CD14-positive monocyte (primary cell): ENCODE measurements at regions not wholly inside any gene's neighbourhood (a gene's known extent, or its start where the extent isn't known, plus 50 kb on each side); places are given as distances from the start of the nearest gene placed in this dataset.

Source experiments
- DNase-seq, 3 donors: peaks; one replicate each; pipeline ENCODE4 v3.0.0-alpha.2; 2011 to 2022
- H2AFZ ChIP-seq: 2 replicates; pipeline ENCODE4 v1.6.0; 2012; ENCODE audit warnings: mild to moderate bottlenecking, low read depth, low read length, inconsistent platforms; ENCODE audit not compliant: insufficient read depth, poor library complexity, severe bottlenecking
- H3K27ac ChIP-seq, 2 donors: 1 replicate in 1 of 2; 2 replicates in 1 of 2; pipeline ENCODE4 v1.5.1; 2012 to 2013; ENCODE audit warnings: low read length in 2 of 2, control low read depth in 1 of 2, inconsistent platforms in 1 of 2, low read depth in 1 of 2, mild to moderate bottlenecking in 1 of 2
- H3K27me3 ChIP-seq, 2 donors: one replicate each; pipeline versions ENCODE4 v1.6.0 to v1.6.1; 2011 to 2013; ENCODE audit warnings: low read length in 2 of 2; ENCODE audit not compliant: control insufficient read depth in 2 of 2, insufficient read depth in 2 of 2
- H3K36me3 ChIP-seq, 2 donors: replicated peaks in 1 of 2; 1 replicate in 1 of 2; 2 replicates in 1 of 2; pipeline versions ENCODE4 v1.5.1 to v1.6.1; 2012 to 2013; ENCODE audit warnings: low read length in 2 of 2, control low read depth in 1 of 2, inconsistent platforms in 1 of 2, mild to moderate bottlenecking in 1 of 2; ENCODE audit not compliant: insufficient read depth in 2 of 2, control insufficient read depth in 1 of 2
- H3K4me1 ChIP-seq, 2 donors: 1 replicate in 1 of 2; 2 replicates in 1 of 2; pipeline versions ENCODE4 v1.5.1 to v1.6.1; 2012 to 2013; ENCODE audit warnings: low read length in 2 of 2, control low read depth in 1 of 2, inconsistent platforms in 1 of 2, mild to moderate bottlenecking in 1 of 2, moderate library complexity in 1 of 2; ENCODE audit not compliant: insufficient read depth in 2 of 2, control insufficient read depth in 1 of 2
- H3K4me2 ChIP-seq: replicated peaks from 2 replicates; pipeline ENCODE3; 2012; ENCODE audit warnings: low read length, moderate library complexity, mild to moderate bottlenecking; ENCODE audit not compliant: poor library complexity, severe bottlenecking; ENCODE audit errors: extremely low read depth
- H3K4me3 ChIP-seq, 3 experiments: fragments of 200-600 bp in 1 of 3; sonication (generic) in 1 of 3; replicated peaks in 1 of 3; 1 replicate in 2 of 3; 2 replicates in 1 of 3; pipeline ENCODE4 v1.5.1; 2011 to 2013; ENCODE audit warnings: low read length in 3 of 3, mild to moderate bottlenecking in 3 of 3, control low read depth in 2 of 3, low read depth in 2 of 3, inconsistent platforms in 1 of 3, moderate library complexity in 1 of 3
- H3K79me2 ChIP-seq: 2 replicates; pipeline ENCODE4 v1.6.0; 2012; ENCODE audit warnings: mild to moderate bottlenecking, control low read depth, inconsistent platforms, low read length, moderate library complexity; ENCODE audit not compliant: insufficient read depth
- H3K9ac ChIP-seq: 2 replicates; pipeline ENCODE4 v1.6.0; 2017; ENCODE audit warnings: low read length, mild to moderate bottlenecking; ENCODE audit not compliant: insufficient read depth, poor library complexity, severe bottlenecking
- H3K9me3 ChIP-seq, 2 donors: replicated peaks in 1 of 2; 1 replicate in 1 of 2; 2 replicates in 1 of 2; pipeline versions ENCODE4 v1.5.1 to v1.6.1; 2012 to 2013; ENCODE audit warnings: low read length in 2 of 2, control low read depth in 1 of 2; ENCODE audit not compliant: control insufficient read depth in 1 of 2, insufficient read depth in 1 of 2
- H4K20me1 ChIP-seq: 2 replicates; pipeline ENCODE4 v1.6.0; 2012; ENCODE audit warnings: mild to moderate bottlenecking, low read length, control low read depth, moderate library complexity; ENCODE audit not compliant: insufficient read depth
- H3K27ac Mint-ChIP-seq, 7 donors: one replicate each; pipeline ENCODE4 v1.8.0; 2020; ENCODE audit warnings: mild to moderate bottlenecking in 7 of 7, mixed read lengths in 7 of 7, moderate library complexity in 6 of 7, inconsistent platforms in 2 of 7
- H3K27me3 Mint-ChIP-seq, 3 donors: one replicate each; pipeline ENCODE4 v1.8.0; 2021 to 2022; ENCODE audit warnings: low read depth in 3 of 3, mild to moderate bottlenecking in 3 of 3, mixed read lengths in 3 of 3, moderate library complexity in 3 of 3, inconsistent platforms in 1 of 3
- H3K36me3 Mint-ChIP-seq, 2 donors: one replicate each; pipeline ENCODE4 v1.8.0; 2020; ENCODE audit warnings: mixed read lengths in 2 of 2, inconsistent platforms in 1 of 2, mild to moderate bottlenecking in 1 of 2
- H3K4me1 Mint-ChIP-seq: one replicate; pipeline ENCODE4 v1.8.0; 2020; ENCODE audit warnings: mild to moderate bottlenecking, mixed read lengths
- H3K4me3 Mint-ChIP-seq, 2 donors: one replicate each; pipeline ENCODE4 v1.8.0; 2020; ENCODE audit warnings: mild to moderate bottlenecking in 2 of 2, mixed read lengths in 2 of 2, moderate library complexity in 1 of 2
- H3K9me3 Mint-ChIP-seq, 7 donors: one replicate each; pipeline ENCODE4 v1.8.0; 2020 to 2022; ENCODE audit warnings: mixed read lengths in 7 of 7, mild to moderate bottlenecking in 6 of 7, moderate library complexity in 6 of 7, inconsistent platforms in 2 of 7
- WGBS: methylation state at CpG from one replicate; pipeline ENCODE4 v1.1.5; 2013; ENCODE audit warnings: missing lambda C conversion rate; ENCODE audit not compliant: insufficient coverage; 5-methylcytosine and 5-hydroxymethylcytosine counted together
- intact Hi-C, 2 donors: fragments of 100-400 bp; cut with micrococcal nuclease; formaldehyde crosslinking; loops; one replicate each; pipeline versions ENCODE4 v1.15.0 to v1.15.1; 2023
- TF ChIP-seq, protein P1 (sequence below): fragments of 200-600 bp; IDR thresholded peaks from one replicate; pipeline ENCODE4 v1.8.0; 2022; ENCODE audit warnings: antibody characterized with exemption, mild to moderate bottlenecking

DNA sequence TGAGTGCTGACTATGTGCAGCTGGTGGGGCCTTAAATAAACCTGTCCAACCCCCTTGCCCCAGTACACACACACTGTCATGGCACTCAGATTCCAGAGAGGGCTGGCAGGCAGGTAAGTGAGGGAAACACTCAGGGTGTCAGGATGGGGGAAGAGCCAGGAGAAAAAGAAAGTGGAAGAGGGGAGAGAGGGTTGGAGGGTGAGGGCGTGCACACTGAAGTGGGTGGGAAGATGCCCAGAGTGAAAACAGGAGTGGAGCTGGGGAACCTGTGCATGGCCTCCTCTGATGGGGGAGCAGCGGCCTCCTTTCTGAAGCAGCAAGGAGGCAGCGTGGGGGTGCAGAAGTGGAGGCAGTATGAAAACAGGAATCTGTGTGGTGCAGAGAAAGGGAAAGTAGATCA is 160.6 kb upstream of the JUN start:
- H3K4me3 ChIP-seq: no peak overlapping the region
- H3K36me3 Mint-ChIP-seq: no peaks in the 10 kb centered on the region
- no peak overlapping the region for H2AFZ ChIP-seq
- no peak overlapping the region for H3K4me3 Mint-ChIP-seq
- H3K27me3 ChIP-seq: no peaks in the 10 kb centered on the region
- H3K79me2 ChIP-seq: no peaks in the 10 kb centered on the region
- no peak overlapping the region for H3K4me2 ChIP-seq
- H3K27ac Mint-ChIP-seq: peak overlapping the region in 2 of 7 donors; percentile 29 to 30
- H3K9ac ChIP-seq: no peak overlapping the region
- no peaks in the 10 kb centered on the region for H3K36me3 ChIP-seq
- WGBS: 88% methylated on average over 3 of the region's 3 CpGs
- no peak overlapping the region for H3K27ac ChIP-seq
- DNase-seq: no peak
- intact Hi-C loops: no loop called here
- peaks cover 0 to 3% (median 0%) of the 10 kb centered on the region in 7 donors for H3K9me3 Mint-ChIP-seq
- H3K4me1 Mint-ChIP-seq: peaks cover 50% of the 10 kb centered on the region
- peaks cover 3 to 10% (median 7%) of the 10 kb centered on the region in 3 donors for H3K27me3 Mint-ChIP-seq
- TF ChIP-seq, protein P1, sequence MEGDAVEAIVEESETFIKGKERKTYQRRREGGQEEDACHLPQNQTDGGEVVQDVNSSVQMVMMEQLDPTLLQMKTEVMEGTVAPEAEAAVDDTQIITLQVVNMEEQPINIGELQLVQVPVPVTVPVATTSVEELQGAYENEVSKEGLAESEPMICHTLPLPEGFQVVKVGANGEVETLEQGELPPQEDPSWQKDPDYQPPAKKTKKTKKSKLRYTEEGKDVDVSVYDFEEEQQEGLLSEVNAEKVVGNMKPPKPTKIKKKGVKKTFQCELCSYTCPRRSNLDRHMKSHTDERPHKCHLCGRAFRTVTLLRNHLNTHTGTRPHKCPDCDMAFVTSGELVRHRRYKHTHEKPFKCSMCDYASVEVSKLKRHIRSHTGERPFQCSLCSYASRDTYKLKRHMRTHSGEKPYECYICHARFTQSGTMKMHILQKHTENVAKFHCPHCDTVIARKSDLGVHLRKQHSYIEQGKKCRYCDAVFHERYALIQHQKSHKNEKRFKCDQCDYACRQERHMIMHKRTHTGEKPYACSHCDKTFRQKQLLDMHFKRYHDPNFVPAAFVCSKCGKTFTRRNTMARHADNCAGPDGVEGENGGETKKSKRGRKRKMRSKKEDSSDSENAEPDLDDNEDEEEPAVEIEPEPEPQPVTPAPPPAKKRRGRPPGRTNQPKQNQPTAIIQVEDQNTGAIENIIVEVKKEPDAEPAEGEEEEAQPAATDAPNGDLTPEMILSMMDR: no peak
- peaks cover 13 to 26% of the 10 kb centered on the region in 2 donors for H3K4me1 ChIP-seq
- H4K20me1 ChIP-seq: no peaks in the 10 kb centered on the region
- no peaks in the 10 kb centered on the region for H3K9me3 ChIP-seq

DNA sequence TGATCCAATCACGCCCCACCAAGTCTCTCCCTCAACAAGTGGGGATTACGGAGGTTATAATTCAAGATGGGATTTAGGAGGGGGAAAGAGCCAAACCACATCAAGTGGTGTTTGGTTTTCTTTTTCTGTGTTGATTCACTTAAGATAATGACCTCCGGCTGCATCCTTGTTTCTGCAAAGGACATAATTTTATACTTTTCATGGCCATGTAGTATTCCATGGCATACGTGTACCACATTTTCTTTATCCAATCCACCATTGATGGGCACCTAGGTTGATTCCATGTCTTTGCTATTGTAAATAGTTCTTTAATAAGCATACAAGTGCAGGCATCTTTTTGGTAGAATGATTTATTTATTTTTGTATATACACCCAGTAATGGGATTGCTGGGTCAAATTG is 162.5 kb upstream of the JUN start:
- Histone ChIP-seq H3K4me1 (peaks cover 11 to 22% of the 10 kb centered on the region in 2 donors), H3K9me3 (no peaks in the 10 kb centered on the region), H3K4me2 (no peak overlapping the region), H3K27ac (no peak overlapping the region), H4K20me1 (no peaks in the 10 kb centered on the region), H3K36me3 (no peaks in the 10 kb centered on the region), H3K27me3 (no peaks in the 10 kb centered on the region), H3K79me2 (no peaks in the 10 kb centered on the region), H3K4me3 (no peak overlapping the region), H3K9ac (no peak overlapping the region), H2AFZ (no peak overlapping the region)
- WGBS: no CpG with 5 or more reads among the region's 4 CpGs
- no peak overlapping the region for H3K4me3 Mint-ChIP-seq
- H3K9me3 Mint-ChIP-seq: peaks cover 0 to 3% (median 0%) of the 10 kb centered on the region in 7 donors
- DNase-seq: no peak
- no peak overlapping the region for H3K27ac Mint-ChIP-seq
- H3K36me3 Mint-ChIP-seq: no peaks in the 10 kb centered on the region
- H3K27me3 Mint-ChIP-seq: peaks cover 0 to 4% (median 3%) of the 10 kb centered on the region in 3 donors
- peaks cover 47% of the 10 kb centered on the region for H3K4me1 Mint-ChIP-seq
- TF ChIP-seq, protein P1: no peak
- intact Hi-C loops: no loop called here
